ENCODE measurements at regions not wholly inside any gene's neighbourhood (a gene's known extent, or its start where the extent isn't known, plus 50 kb on each side); places are given as distances from the start of the nearest gene placed in this dataset.

- CTCF ChIA-PET: no interaction called here
- H2BK15ac ChIP-seq (ENCODE audit: low read depth, low read length): no peak overlapping the region
- no peak overlapping the region for H3K4me2 ChIP-seq (ENCODE audit: low read depth, low read length)
- POLR2A ChIA-PET (ENCODE audit: unreplicated experiment): no interaction called here
- no peak overlapping the region for H3K23ac ChIP-seq (ENCODE audit: low read depth, low read length)
- TF ChIP-seq ELK1 (IDR thresholded peaks at IDR 0.05; ENCODE audit: borderline replicate concordance, low read depth, low read length): no peak
- TF ChIP-seq CTCF (conservative IDR thresholded peaks at IDR 0.05; ENCODE audit: low read depth, low read length): no peak
- no peak for TF ChIP-seq MAZ (IDR thresholded peaks at IDR 0.05; ENCODE audit: borderline replicate concordance, low read depth, low read length)
- no peak for TF ChIP-seq CEBPB (IDR thresholded peaks at IDR 0.05; ENCODE audit: low read depth, low read length)
- no peak for TF ChIP-seq RAD21 (IDR thresholded peaks at IDR 0.05; ENCODE audit: low read length)
- no peak for TF ChIP-seq FOS (IDR thresholded peaks at IDR 0.05; ENCODE audit: low read depth, low read length)
- dilution Hi-C loops (cut with HindIII; ENCODE audit: low sequenced_read_pairs, unreplicated experiment): no loop called here
- H3K9me3 ChIP-seq (ENCODE audit: control insufficient read depth, insufficient read depth, low read length): peaks cover 12% of the 10 kb centered on the region
- no peak overlapping the region for H3K14ac ChIP-seq (replicated peaks; ENCODE audit: low read depth, low read length)
- ATAC-seq (ENCODE audit: low read depth) (no peak), DNase-seq (no peak)
- in situ Hi-C loops (cut with MboI; ENCODE audit: low sequenced_read_pairs): no loop called here
- WGBS, 2 experiments (ENCODE audit: extremely low coverage in 2 of 2, insufficient read length in 1 of 2): 40% methylated on average over 1 of the region's 3 CpGs; no CpG with 5 or more reads in 1 of the 2 experiments
- no peak overlapping the region for H2AFZ ChIP-seq (replicated peaks; ENCODE audit: low read length, poor library complexity)
- intact Hi-C loops (cut with micrococcal nuclease): no loop called here
- no peak overlapping the region for H2BK20ac ChIP-seq (ENCODE audit: low read depth, low read length)
- no peaks in the 10 kb centered on the region for H4K20me1 ChIP-seq (ENCODE audit: insufficient read depth, low read length)
- H2BK120ac ChIP-seq (ENCODE audit: low read depth, low read length): no peak overlapping the region
- H3K27me3 ChIP-seq (ENCODE audit: control insufficient read depth, insufficient read depth, low read length): no peaks in the 10 kb centered on the region
- no TSS peak for BruUV-seq (replicated peaks)
- no peak overlapping the region for H3K4ac ChIP-seq (ENCODE audit: low read depth, low read length)
- H2AK5ac ChIP-seq (ENCODE audit: low read depth, low read length): no peak overlapping the region
- H2BK5ac ChIP-seq (ENCODE audit: low read depth, low read length, poor library complexity, severe bottlenecking): no peak overlapping the region
- no peak overlapping the region for H2AK9ac ChIP-seq (replicated peaks; ENCODE audit: low read depth, low read length, poor library complexity)
- H3K56ac ChIP-seq (ENCODE audit: extremely low read depth, insufficient read depth, low read length): no peak overlapping the region
- H4K91ac ChIP-seq (ENCODE audit: insufficient read depth, low read depth, low read length): no peak overlapping the region
- no peak overlapping the region for H4K8ac ChIP-seq (ENCODE audit: low read depth in 2 of 2, low read length in 2 of 2)
- H3K18ac ChIP-seq (ENCODE audit: low read depth, low read length): no peak overlapping the region
- H3K27ac ChIP-seq (ENCODE audit: insufficient read depth, low read length): no peak overlapping the region
- H3K4me1 ChIP-seq (ENCODE audit: control insufficient read depth, insufficient read depth, low read length): no peaks in the 10 kb centered on the region
- no peak overlapping the region for H4K5ac ChIP-seq (ENCODE audit: low read depth, low read length)
- no peaks in the 10 kb centered on the region for H3K79me1 ChIP-seq (ENCODE audit: low read depth in 1 of 2, low read length in 2 of 2)
- H3K4me3 ChIP-seq (ENCODE audit: insufficient read depth, low read depth, low read length): no peak overlapping the region
- no peaks in the 10 kb centered on the region for H3K9me1 ChIP-seq (ENCODE audit: insufficient read depth, low read length)
- no peak overlapping the region for H3K9ac ChIP-seq (ENCODE audit: low read depth, low read length)
- no peaks in the 10 kb centered on the region for H3K36me3 ChIP-seq (ENCODE audit: control insufficient read depth, insufficient read depth, low read length)
Observed at GRCh38 chr7:145478541-145478940, 638.1 kb upstream of the CNTNAP2 start.

Data from IMR-90 (cell line).